DND-41 (cell line): ENCODE measurements at regions not wholly inside any gene's neighbourhood (a gene's known extent, or its start where the extent isn't known, plus 50 kb on each side); places are given as distances from the start of the nearest gene placed in this dataset.

Experiments used
- EZH2 ChIP-seq: IDR thresholded peaks from 3 replicates; pipeline ENCODE4 v1.6.1; 2012; ENCODE audit warnings: borderline replicate concordance, low read depth, mild to moderate bottlenecking, moderate library complexity, low read length, inconsistent platforms; ENCODE audit not compliant: severe bottlenecking
- TF ChIP-seq, protein P1 (sequence below): IDR thresholded peaks from 2 replicates; pipeline ENCODE4 v1.5.1; 2012; ENCODE audit warnings: borderline replicate concordance, low read length, moderate library complexity, mild to moderate bottlenecking; ENCODE audit not compliant: poor library complexity, severe bottlenecking; ENCODE audit errors: extremely low read depth

GRCh38 chr2:176753205-176753604 lies 459.4 kb upstream of the HNRNPA3 start:
- TF ChIP-seq, protein P1, sequence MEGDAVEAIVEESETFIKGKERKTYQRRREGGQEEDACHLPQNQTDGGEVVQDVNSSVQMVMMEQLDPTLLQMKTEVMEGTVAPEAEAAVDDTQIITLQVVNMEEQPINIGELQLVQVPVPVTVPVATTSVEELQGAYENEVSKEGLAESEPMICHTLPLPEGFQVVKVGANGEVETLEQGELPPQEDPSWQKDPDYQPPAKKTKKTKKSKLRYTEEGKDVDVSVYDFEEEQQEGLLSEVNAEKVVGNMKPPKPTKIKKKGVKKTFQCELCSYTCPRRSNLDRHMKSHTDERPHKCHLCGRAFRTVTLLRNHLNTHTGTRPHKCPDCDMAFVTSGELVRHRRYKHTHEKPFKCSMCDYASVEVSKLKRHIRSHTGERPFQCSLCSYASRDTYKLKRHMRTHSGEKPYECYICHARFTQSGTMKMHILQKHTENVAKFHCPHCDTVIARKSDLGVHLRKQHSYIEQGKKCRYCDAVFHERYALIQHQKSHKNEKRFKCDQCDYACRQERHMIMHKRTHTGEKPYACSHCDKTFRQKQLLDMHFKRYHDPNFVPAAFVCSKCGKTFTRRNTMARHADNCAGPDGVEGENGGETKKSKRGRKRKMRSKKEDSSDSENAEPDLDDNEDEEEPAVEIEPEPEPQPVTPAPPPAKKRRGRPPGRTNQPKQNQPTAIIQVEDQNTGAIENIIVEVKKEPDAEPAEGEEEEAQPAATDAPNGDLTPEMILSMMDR, result no peak
- TF ChIP-seq EZH2, result no peak
